Liver (tissue), 8 donors: ENCODE measurements at regions not wholly inside any gene's neighbourhood (a gene's known extent, or its start where the extent isn't known, plus 50 kb on each side); places are given as distances from the start of the nearest gene placed in this dataset.

Experiments
- DNase-seq: peaks from one replicate; pipeline ENCODE4 v3.0.0-alpha.2; 2017; ENCODE audit warnings: low spot score
- H3K27ac ChIP-seq, 2 donors: one replicate each; pipeline ENCODE4 v1.7.0; 2013; ENCODE audit warnings: inconsistent platforms in 2 of 2, low read length in 2 of 2, control low read depth in 1 of 2, low read depth in 1 of 2, mild to moderate bottlenecking in 1 of 2
- H3K27me3 ChIP-seq, 4 donors: one replicate each; pipeline versions ENCODE4 v1.6.1 to v1.7.0; 2013; ENCODE audit warnings: low read length in 3 of 4, inconsistent platforms in 1 of 4, mild to moderate bottlenecking in 1 of 4, moderate library complexity in 1 of 4; ENCODE audit not compliant: control insufficient read depth in 4 of 4, insufficient read depth in 4 of 4
- H3K36me3 ChIP-seq, 4 donors: one replicate each; pipeline versions ENCODE4 v1.6.1 to v1.7.0; 2013; ENCODE audit warnings: low read length in 3 of 4, mild to moderate bottlenecking in 3 of 4, low read depth in 1 of 4, moderate library complexity in 1 of 4; ENCODE audit not compliant: control insufficient read depth in 4 of 4, insufficient read depth in 3 of 4
- H3K4me1 ChIP-seq, 4 donors: one replicate each; pipeline versions ENCODE4 v1.6.1 to v1.7.0; 2013; ENCODE audit warnings: low read length in 3 of 4, mild to moderate bottlenecking in 3 of 4, moderate library complexity in 1 of 4; ENCODE audit not compliant: control insufficient read depth in 4 of 4, insufficient read depth in 4 of 4
- H3K4me3 ChIP-seq, 3 donors: one replicate each; pipeline versions ENCODE4 v1.6.1 to v1.7.0; 2013; ENCODE audit warnings: low read length in 3 of 3, control low read depth in 1 of 3, low read depth in 1 of 3, mild to moderate bottlenecking in 1 of 3
- H3K9ac ChIP-seq, 2 donors: one replicate each; pipeline ENCODE4 v1.7.0; 2013; ENCODE audit warnings: low read length in 2 of 2, mild to moderate bottlenecking in 2 of 2, moderate library complexity in 2 of 2, control low read depth in 1 of 2, low read depth in 1 of 2
- H3K9me3 ChIP-seq, 4 donors: one replicate each; pipeline versions ENCODE4 v1.6.1 to v1.7.0; 2013; ENCODE audit warnings: low read length in 3 of 4; ENCODE audit not compliant: control insufficient read depth in 4 of 4
- EGR1 ChIP-seq, 2 donors: IDR thresholded peaks; 2 replicates each; pipeline ENCODE4 v1.6.1; 2016 to 2018; ENCODE audit warnings: antibody characterized with exemption in 2 of 2, low read depth in 2 of 2
- FOXA1 ChIP-seq: IDR thresholded peaks from 2 replicates; pipeline ENCODE4 v1.6.1; 2016; ENCODE audit warnings: antibody characterized with exemption
- FOXA2 ChIP-seq: IDR thresholded peaks from 2 replicates; pipeline ENCODE4 v1.6.1; 2016; ENCODE audit warnings: antibody characterized with exemption
- GABPA ChIP-seq, 2 donors: IDR thresholded peaks in 1 of 2; conservative IDR thresholded peaks in 1 of 2; 2 replicates each; pipeline ENCODE4 v1.6.1; 2016; ENCODE audit warnings: antibody characterized with exemption in 2 of 2, mild to moderate bottlenecking in 1 of 2, moderate library complexity in 1 of 2
- HNF4A ChIP-seq, 2 donors: conservative IDR thresholded peaks; 2 replicates each; pipeline ENCODE4 v1.6.1; 2016; ENCODE audit warnings: antibody characterized with exemption in 2 of 2, mild to moderate bottlenecking in 2 of 2
- HNF4G ChIP-seq: IDR thresholded peaks from 2 replicates; pipeline ENCODE4 v1.6.1; 2016; ENCODE audit warnings: antibody characterized with exemption
- JUND ChIP-seq, 2 donors: IDR thresholded peaks; 2 replicates each; pipeline ENCODE4 v1.6.1; 2016; ENCODE audit warnings: antibody characterized with exemption in 2 of 2
- NR2F2 ChIP-seq: IDR thresholded peaks from 2 replicates; pipeline ENCODE4 v1.6.1; 2016; ENCODE audit warnings: antibody characterized with exemption
- RAD21 ChIP-seq, 2 donors: IDR thresholded peaks; 2 replicates each; pipeline ENCODE4 v1.6.1; 2016; ENCODE audit warnings: antibody characterized with exemption in 2 of 2, mild to moderate bottlenecking in 2 of 2
- RXRA ChIP-seq, 2 donors: IDR thresholded peaks; 2 replicates each; pipeline ENCODE4 v1.6.1; 2017 to 2018; ENCODE audit warnings: antibody characterized with exemption in 2 of 2, mild to moderate bottlenecking in 1 of 2
- SP1 ChIP-seq: IDR thresholded peaks from 2 replicates; pipeline ENCODE4 v1.6.1; 2018; ENCODE audit warnings: antibody characterized with exemption, mild to moderate bottlenecking
- TAF1 ChIP-seq: conservative IDR thresholded peaks from 2 replicates; pipeline ENCODE4 v1.6.1; 2016; ENCODE audit warnings: antibody characterized with exemption, mild to moderate bottlenecking
- YY1 ChIP-seq: IDR thresholded peaks from 2 replicates; pipeline ENCODE4 v1.6.1; 2016; ENCODE audit warnings: antibody characterized with exemption, mild to moderate bottlenecking
- WGBS: extraction: QIAGEN DNeasy Blood & Tissue Kit; methylation state at CpG from one replicate; pipeline ENCODE4 v1.1.7; 2013; 5-methylcytosine and 5-hydroxymethylcytosine counted together
- TF ChIP-seq, protein P1 (sequence below): IDR thresholded peaks from 2 replicates; pipeline ENCODE4 v1.6.1; 2016; ENCODE audit warnings: antibody characterized with exemption, mild to moderate bottlenecking
- TF ChIP-seq, protein P2 (sequence below): IDR thresholded peaks from 2 replicates; pipeline ENCODE4 v1.6.1; 2016; ENCODE audit warnings: antibody characterized with exemption
- TF ChIP-seq, protein P3 (sequence below): IDR thresholded peaks from 2 replicates; pipeline ENCODE4 v1.6.1; 2016; ENCODE audit warnings: antibody characterized with exemption
- TF ChIP-seq, protein P4 (sequence below): IDR thresholded peaks from 2 replicates; pipeline ENCODE4 v1.6.1; 2016; ENCODE audit warnings: antibody characterized with exemption
- TF ChIP-seq, protein P5 (sequence below): fragments of 150-350 bp; IDR thresholded peaks from 2 replicates; pipeline ENCODE4 v1.5.1; 2017; ENCODE audit warnings: improper control_type of control experiment, low read depth, low read length; ENCODE audit not compliant: missing input control
- donor health status: healthy.
- donor health status: healthy.
- donor health status: healthy.
- donor health status: healthy.
- donor health status: healthy.

DNA sequence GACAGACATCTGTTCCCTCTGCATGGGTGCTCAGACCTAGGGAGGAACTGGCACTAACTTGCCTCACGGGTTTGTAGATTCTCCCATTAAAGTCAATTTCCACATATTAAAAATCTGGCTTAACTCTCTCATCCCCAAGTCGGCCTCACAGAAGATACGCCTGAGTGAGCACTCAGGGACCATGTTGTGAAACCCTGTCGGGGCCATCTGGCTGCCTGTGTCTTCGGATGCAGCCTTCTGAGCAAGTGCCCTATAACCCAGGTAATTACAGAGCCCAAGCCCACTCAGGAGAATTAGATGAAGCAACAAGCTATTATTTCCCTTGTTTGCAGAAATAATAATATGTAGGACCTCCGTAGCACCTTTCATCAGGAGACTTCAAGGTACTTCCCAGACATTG, 219.3 kb upstream of the GLI3 start (continued):
- TF ChIP-seq, protein P1, sequence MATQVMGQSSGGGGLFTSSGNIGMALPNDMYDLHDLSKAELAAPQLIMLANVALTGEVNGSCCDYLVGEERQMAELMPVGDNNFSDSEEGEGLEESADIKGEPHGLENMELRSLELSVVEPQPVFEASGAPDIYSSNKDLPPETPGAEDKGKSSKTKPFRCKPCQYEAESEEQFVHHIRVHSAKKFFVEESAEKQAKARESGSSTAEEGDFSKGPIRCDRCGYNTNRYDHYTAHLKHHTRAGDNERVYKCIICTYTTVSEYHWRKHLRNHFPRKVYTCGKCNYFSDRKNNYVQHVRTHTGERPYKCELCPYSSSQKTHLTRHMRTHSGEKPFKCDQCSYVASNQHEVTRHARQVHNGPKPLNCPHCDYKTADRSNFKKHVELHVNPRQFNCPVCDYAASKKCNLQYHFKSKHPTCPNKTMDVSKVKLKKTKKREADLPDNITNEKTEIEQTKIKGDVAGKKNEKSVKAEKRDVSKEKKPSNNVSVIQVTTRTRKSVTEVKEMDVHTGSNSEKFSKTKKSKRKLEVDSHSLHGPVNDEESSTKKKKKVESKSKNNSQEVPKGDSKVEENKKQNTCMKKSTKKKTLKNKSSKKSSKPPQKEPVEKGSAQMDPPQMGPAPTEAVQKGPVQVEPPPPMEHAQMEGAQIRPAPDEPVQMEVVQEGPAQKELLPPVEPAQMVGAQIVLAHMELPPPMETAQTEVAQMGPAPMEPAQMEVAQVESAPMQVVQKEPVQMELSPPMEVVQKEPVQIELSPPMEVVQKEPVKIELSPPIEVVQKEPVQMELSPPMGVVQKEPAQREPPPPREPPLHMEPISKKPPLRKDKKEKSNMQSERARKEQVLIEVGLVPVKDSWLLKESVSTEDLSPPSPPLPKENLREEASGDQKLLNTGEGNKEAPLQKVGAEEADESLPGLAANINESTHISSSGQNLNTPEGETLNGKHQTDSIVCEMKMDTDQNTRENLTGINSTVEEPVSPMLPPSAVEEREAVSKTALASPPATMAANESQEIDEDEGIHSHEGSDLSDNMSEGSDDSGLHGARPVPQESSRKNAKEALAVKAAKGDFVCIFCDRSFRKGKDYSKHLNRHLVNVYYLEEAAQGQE = no peak
- TF ChIP-seq FOXA1 (no peak), SP1 (no peak)

DNA sequence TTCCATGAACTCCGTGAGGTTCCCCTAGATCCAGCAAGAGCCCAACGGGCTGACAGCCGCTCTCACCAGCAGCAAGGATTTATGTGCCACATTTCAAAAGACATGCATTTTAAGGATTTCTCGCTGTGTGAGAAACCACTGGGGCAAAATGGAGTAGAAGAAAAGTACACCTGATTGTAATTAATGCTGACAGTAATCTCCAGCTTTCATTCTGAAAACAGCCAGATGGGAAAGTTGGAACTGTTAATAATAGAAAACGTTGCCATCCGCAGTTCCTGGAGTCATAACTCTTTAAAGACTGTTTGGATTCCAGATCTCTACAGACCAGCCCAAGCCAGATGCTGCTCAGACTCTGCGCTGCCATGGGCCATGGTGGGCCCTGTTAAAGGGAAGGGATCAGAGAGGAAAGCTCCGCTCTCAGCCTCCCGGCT, 216.9 kb upstream of the GLI3 start:
- no peak overlapping the region for H3K27ac ChIP-seq
- no peak overlapping the region for H3K4me3 ChIP-seq
- DNase-seq = no peak
- no peaks in the 10 kb centered on the region for H3K36me3 ChIP-seq
- TF ChIP-seq SP1 = no peak
- TF ChIP-seq HNF4G = no peak
- TF ChIP-seq TAF1 = no peak
- no peak for TF ChIP-seq NR2F2
- TF ChIP-seq JUND (IDR thresholded peaks at IDR 0.05) = no peak
- TF ChIP-seq YY1 = no peak
- TF ChIP-seq FOXA2 = no peak
- no peak for TF ChIP-seq EGR1 (IDR thresholded peaks at IDR 0.05; ENCODE audit: low read depth in 2 of 2)
- TF ChIP-seq, protein P2, sequence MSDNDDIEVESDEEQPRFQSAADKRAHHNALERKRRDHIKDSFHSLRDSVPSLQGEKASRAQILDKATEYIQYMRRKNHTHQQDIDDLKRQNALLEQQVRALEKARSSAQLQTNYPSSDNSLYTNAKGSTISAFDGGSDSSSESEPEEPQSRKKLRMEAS = no peak
- no peak for TF ChIP-seq RXRA (IDR thresholded peaks at IDR 0.05)
- no peak for TF ChIP-seq FOXA1
- no peak for TF ChIP-seq GABPA (IDR thresholded peaks at IDR 0.05 in 1 of 2, conservative IDR thresholded peaks at IDR 0.05 in 1 of 2)
- TF ChIP-seq RAD21 (IDR thresholded peaks at IDR 0.05) = no peak
- TF ChIP-seq HNF4A (conservative IDR thresholded peaks at IDR 0.05) = no peak
- TF ChIP-seq, protein P3, sequence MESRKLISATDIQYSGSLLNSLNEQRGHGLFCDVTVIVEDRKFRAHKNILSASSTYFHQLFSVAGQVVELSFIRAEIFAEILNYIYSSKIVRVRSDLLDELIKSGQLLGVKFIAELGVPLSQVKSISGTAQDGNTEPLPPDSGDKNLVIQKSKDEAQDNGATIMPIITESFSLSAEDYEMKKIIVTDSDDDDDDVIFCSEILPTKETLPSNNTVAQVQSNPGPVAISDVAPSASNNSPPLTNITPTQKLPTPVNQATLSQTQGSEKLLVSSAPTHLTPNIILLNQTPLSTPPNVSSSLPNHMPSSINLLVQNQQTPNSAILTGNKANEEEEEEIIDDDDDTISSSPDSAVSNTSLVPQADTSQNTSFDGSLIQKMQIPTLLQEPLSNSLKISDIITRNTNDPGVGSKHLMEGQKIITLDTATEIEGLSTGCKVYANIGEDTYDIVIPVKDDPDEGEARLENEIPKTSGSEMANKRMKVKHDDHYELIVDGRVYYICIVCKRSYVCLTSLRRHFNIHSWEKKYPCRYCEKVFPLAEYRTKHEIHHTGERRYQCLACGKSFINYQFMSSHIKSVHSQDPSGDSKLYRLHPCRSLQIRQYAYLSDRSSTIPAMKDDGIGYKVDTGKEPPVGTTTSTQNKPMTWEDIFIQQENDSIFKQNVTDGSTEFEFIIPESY = no peak
- TF ChIP-seq, protein P4, sequence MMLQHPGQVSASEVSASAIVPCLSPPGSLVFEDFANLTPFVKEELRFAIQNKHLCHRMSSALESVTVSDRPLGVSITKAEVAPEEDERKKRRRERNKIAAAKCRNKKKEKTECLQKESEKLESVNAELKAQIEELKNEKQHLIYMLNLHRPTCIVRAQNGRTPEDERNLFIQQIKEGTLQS = no peak
- TF ChIP-seq, protein P5, sequence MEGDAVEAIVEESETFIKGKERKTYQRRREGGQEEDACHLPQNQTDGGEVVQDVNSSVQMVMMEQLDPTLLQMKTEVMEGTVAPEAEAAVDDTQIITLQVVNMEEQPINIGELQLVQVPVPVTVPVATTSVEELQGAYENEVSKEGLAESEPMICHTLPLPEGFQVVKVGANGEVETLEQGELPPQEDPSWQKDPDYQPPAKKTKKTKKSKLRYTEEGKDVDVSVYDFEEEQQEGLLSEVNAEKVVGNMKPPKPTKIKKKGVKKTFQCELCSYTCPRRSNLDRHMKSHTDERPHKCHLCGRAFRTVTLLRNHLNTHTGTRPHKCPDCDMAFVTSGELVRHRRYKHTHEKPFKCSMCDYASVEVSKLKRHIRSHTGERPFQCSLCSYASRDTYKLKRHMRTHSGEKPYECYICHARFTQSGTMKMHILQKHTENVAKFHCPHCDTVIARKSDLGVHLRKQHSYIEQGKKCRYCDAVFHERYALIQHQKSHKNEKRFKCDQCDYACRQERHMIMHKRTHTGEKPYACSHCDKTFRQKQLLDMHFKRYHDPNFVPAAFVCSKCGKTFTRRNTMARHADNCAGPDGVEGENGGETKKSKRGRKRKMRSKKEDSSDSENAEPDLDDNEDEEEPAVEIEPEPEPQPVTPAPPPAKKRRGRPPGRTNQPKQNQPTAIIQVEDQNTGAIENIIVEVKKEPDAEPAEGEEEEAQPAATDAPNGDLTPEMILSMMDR = no peak
- TF ChIP-seq, protein P1 = no peak
- H3K9me3 ChIP-seq = no peaks in the 10 kb centered on the region
- 76% methylated on average over 9 of the region's 9 CpGs for WGBS
- H3K9ac ChIP-seq = no peak overlapping the region
- no peaks in the 10 kb centered on the region for H3K27me3 ChIP-seq
- no peaks in the 10 kb centered on the region for H3K4me1 ChIP-seq
